Karpas-422 (cell line): ENCODE measurements at regions not wholly inside any gene's neighbourhood (a gene's known extent, or its start where the extent isn't known, plus 50 kb on each side); places are given as distances from the start of the nearest gene placed in this dataset.

Experiments
- DNase-seq: peaks from one replicate; pipeline ENCODE4 v3.0.0-alpha.2; 2015
- H2AFZ ChIP-seq: fragments of 200-600 bp; sonication (generic); 2 replicates; pipeline ENCODE4 v1.6.1; 2014; ENCODE audit warnings: antibody characterized with exemption, low read length, mixed read lengths
- H3K27ac ChIP-seq: fragments of 200-600 bp; sonication (generic); 2 replicates; pipeline ENCODE4 v1.5.1; 2014; ENCODE audit warnings: mild to moderate bottlenecking, low read length, moderate library complexity
- H3K27me3 ChIP-seq: fragments of 200-600 bp; sonication (generic); 2 replicates; pipeline ENCODE4 v1.6.1; 2014; ENCODE audit warnings: low read length, mixed read lengths
- H3K36me3 ChIP-seq: fragments of 200-600 bp; sonication (generic); 2 replicates; pipeline ENCODE4 v1.6.1; 2014; ENCODE audit warnings: low read length, mixed read lengths; ENCODE audit not compliant: insufficient read depth
- H3K4me1 ChIP-seq: fragments of 200-600 bp; sonication (generic); 2 replicates; pipeline ENCODE4 v1.6.1; 2014; ENCODE audit warnings: mild to moderate bottlenecking, low read length, mixed read lengths
- H3K4me2 ChIP-seq: fragments of 200-600 bp; sonication (generic); 2 replicates; pipeline ENCODE4 v1.6.1; 2014; ENCODE audit warnings: low read length, low read depth, mild to moderate bottlenecking; ENCODE audit not compliant: poor library complexity, severe bottlenecking
- H3K4me3 ChIP-seq: fragments of 200-600 bp; sonication (generic); 2 replicates; pipeline ENCODE4 v1.5.1; 2014; ENCODE audit warnings: mild to moderate bottlenecking, antibody characterized with exemption, low read length, mixed read lengths
- H3K79me2 ChIP-seq: fragments of 200-600 bp; sonication (generic); 2 replicates; pipeline ENCODE4 v1.6.1; 2014; ENCODE audit warnings: mild to moderate bottlenecking, low read length, mixed read lengths
- H3K9ac ChIP-seq: fragments of 200-600 bp; sonication (generic); 2 replicates; pipeline ENCODE4 v1.6.0; 2014; ENCODE audit warnings: low read length
- H3K9me2 ChIP-seq: fragments of 200-600 bp; sonication (generic), shearing (Covaris generic); replicated peaks from 2 replicates; pipeline ENCODE4 v1.6.0; 2014; ENCODE audit warnings: mild to moderate bottlenecking, low read length, moderate library complexity; ENCODE audit not compliant: insufficient read depth
- H3K9me3 ChIP-seq: fragments of 300-700, 200-600 bp; sonication (generic); 2 replicates; pipeline ENCODE4 v1.6.1; 2014; ENCODE audit warnings: low read length, mixed read lengths
- H4K20me1 ChIP-seq: fragments of 200-600 bp; sonication (generic); 2 replicates; pipeline ENCODE4 v1.6.1; 2014; ENCODE audit warnings: mild to moderate bottlenecking, antibody characterized with exemption, low read length, low read depth; ENCODE audit not compliant: insufficient read depth

- H3K9ac ChIP-seq, result no peak overlapping the region
- H3K9me3 ChIP-seq, result peaks cover 9% of the 10 kb centered on the region
- no peaks in the 10 kb centered on the region for H3K36me3 ChIP-seq
- peak overlapping the region; percentile 68; the same call in 1 of the 2 replicates for H2AFZ ChIP-seq
- no peaks in the 10 kb centered on the region for H3K27me3 ChIP-seq
- no peaks in the 10 kb centered on the region for H3K4me1 ChIP-seq
- no peak overlapping the region for H3K4me3 ChIP-seq
- no peak overlapping the region for H3K27ac ChIP-seq
- DNase-seq, result no peak
- H4K20me1 ChIP-seq, result no peaks in the 10 kb centered on the region
- no peaks in the 10 kb centered on the region for H3K79me2 ChIP-seq
- no peak overlapping the region for H3K4me2 ChIP-seq
- no peaks in the 10 kb centered on the region for H3K9me2 ChIP-seq
These were observed 1317.6 kb downstream of the PCDH9 start for GRCh38 chr13:65912516-65912915.

DNA sequence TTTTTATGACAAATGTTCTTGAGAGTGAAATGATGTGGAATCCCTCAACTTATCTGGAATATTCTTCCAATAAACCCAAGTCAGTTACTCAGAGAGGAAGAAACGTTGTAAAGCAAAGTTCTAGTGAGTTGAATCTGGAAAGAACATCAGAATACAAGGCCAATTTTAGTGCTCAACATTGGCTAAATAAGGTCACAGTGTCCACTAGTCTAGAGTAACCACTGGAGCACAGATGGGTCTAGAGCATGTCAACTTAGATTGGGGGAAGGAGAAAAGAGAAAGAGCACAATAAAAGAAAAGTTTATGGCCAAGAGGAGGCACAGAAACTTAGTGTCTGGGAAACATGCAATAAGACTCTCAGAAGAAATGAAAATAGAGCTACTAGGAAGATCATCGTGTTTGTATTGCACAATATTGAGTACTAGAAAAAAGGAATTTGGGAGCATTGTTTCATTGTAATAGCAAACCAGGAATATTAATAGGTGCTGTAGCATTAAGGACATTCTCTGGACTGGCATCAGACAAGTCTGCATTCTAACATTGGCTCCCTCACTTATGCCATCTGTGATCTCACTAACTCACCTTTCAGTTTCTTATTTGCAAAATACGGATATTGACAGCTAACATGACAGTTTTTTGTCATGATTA lies 1318.5 kb downstream of the PCDH9 start:
- H2AFZ ChIP-seq, result 0 out of 2 replicates have a peak overlapping the region, but pooled peaks have one; percentile 32

DNA sequence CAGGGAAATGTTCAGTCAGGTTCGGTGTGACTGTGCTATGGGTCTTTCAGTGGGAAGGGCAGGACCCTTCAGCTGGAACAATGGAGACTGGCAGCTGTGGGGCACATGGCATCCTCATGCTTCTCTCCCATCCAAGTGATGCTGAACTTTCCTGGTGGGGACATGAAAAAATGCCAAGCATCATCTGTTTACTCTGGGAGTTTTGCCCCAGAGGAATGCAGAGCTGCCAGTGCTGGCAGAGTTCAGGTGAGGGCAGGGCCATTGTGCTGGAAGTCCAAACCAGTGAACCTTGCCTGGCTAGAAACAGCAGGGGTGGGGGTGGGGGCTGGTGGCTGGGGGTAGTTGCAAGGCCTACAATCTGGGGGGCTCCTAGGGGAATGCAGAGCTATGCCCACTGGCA lies 1320.6 kb downstream of the PCDH9 start:
- Histone ChIP-seq H3K36me3 (no peaks in the 10 kb centered on the region), H4K20me1 (no peaks in the 10 kb centered on the region), H3K27ac (no peak overlapping the region), H3K4me1 (no peaks in the 10 kb centered on the region), H3K4me2 (no peak overlapping the region), H3K27me3 (no peaks in the 10 kb centered on the region), H3K79me2 (no peaks in the 10 kb centered on the region), H3K9me3 (peaks cover 24% of the 10 kb centered on the region), H3K4me3 (no peak overlapping the region), H3K9me2 (no peaks in the 10 kb centered on the region), H3K9ac (no peak overlapping the region), H2AFZ (no peak overlapping the region)
- no peak for DNase-seq

More for the DNA sequence above, 1318.5 kb downstream of the PCDH9 start:
- no peak overlapping the region for H3K27ac ChIP-seq
- H4K20me1 ChIP-seq, result no peaks in the 10 kb centered on the region
- H3K9me3 ChIP-seq, result peaks cover 12% of the 10 kb centered on the region
- no peak for DNase-seq
- no peaks in the 10 kb centered on the region for H3K4me1 ChIP-seq
- H3K4me3 ChIP-seq, result no peak overlapping the region
- H3K27me3 ChIP-seq, result no peaks in the 10 kb centered on the region
- no peaks in the 10 kb centered on the region for H3K9me2 ChIP-seq
- H3K9ac ChIP-seq, result no peak overlapping the region
- H3K4me2 ChIP-seq, result no peak overlapping the region
- no peaks in the 10 kb centered on the region for H3K36me3 ChIP-seq
- H3K79me2 ChIP-seq, result no peaks in the 10 kb centered on the region

- H3K4me2 ChIP-seq, result no peak overlapping the region
- no peaks in the 10 kb centered on the region for H3K9me2 ChIP-seq
- no peaks in the 10 kb centered on the region for H3K36me3 ChIP-seq
These were observed 1322.2 kb downstream of the PCDH9 start for GRCh38 chr13:65907666-65908525.

DNA sequence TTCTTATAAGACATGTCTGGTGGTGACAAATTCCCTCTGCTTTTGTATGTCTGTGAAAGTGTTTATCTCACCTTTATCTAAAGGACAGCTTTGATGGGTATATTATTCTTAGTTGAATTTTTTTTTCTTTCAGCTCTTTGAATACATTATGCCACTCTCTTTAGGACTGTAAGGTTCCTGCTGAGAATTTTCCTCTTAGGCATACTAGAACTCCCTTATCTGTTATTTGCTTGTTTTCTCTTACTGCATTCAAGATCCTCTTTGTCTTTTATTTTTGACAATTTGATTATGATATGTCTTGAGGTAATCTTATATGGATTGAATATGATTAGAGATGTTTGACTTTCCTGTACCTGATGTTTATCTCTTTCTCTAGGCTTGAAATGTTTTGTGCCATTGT lies 1328.4 kb downstream of the PCDH9 start:
- H3K9me2 ChIP-seq, result no peaks in the 10 kb centered on the region
- no peaks in the 10 kb centered on the region for H3K79me2 ChIP-seq
- H3K27me3 ChIP-seq, result no peaks in the 10 kb centered on the region
- DNase-seq, result no peak
- H2AFZ ChIP-seq, result no peak overlapping the region
- H3K27ac ChIP-seq, result no peak overlapping the region
- no peak overlapping the region for H3K4me2 ChIP-seq
- no peak overlapping the region for H3K4me3 ChIP-seq
- no peaks in the 10 kb centered on the region for H4K20me1 ChIP-seq
- H3K4me1 ChIP-seq, result no peaks in the 10 kb centered on the region
- peaks cover 26% of the 10 kb centered on the region for H3K9me3 ChIP-seq
- H3K36me3 ChIP-seq, result no peaks in the 10 kb centered on the region
- H3K9ac ChIP-seq, result no peak overlapping the region

More at GRCh38 chr13:65907666-65908525, 1322.2 kb downstream of the PCDH9 start:
- Histone ChIP-seq H2AFZ (no peak overlapping the region), H3K9me3 (peaks cover 26% of the 10 kb centered on the region), H3K27me3 (no peaks in the 10 kb centered on the region), H4K20me1 (no peaks in the 10 kb centered on the region), H3K4me3 (no peak overlapping the region), H3K79me2 (no peaks in the 10 kb centered on the region), H3K27ac (no peak overlapping the region), H3K4me1 (no peaks in the 10 kb centered on the region), H3K9ac (no peak overlapping the region)
- no peak for DNase-seq

DNA sequence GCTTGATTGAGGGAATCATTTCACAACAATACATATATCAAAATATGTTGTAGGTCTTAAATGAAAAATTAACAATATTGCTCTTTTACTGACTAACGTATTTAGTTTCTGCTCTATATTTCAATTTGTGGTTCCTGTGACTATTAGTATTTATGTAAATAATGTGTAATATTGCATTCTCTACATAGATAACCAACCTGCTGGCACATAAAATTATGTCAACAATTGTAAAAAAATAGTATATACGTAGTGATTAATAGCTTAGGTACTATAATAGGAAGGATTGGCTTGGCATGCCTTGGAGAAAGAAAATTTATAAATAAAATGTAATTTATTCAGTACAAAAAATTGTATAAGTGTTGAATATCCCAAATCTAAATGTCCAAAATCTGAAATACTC lies 1336.1 kb downstream of the PCDH9 start:
- no peaks in the 10 kb centered on the region for H3K79me2 ChIP-seq
- H3K4me3 ChIP-seq, result no peak overlapping the region
- H2AFZ ChIP-seq, result no peak overlapping the region
- DNase-seq, result no peak
- no peaks in the 10 kb centered on the region for H3K36me3 ChIP-seq
- no peak overlapping the region for H3K4me2 ChIP-seq
- no peaks in the 10 kb centered on the region for H3K4me1 ChIP-seq
- H3K9me3 ChIP-seq, result no peaks in the 10 kb centered on the region
- no peak overlapping the region for H3K9ac ChIP-seq
- H4K20me1 ChIP-seq, result no peaks in the 10 kb centered on the region
- H3K27ac ChIP-seq, result no peak overlapping the region
- no peaks in the 10 kb centered on the region for H3K27me3 ChIP-seq
- H3K9me2 ChIP-seq, result no peaks in the 10 kb centered on the region

DNA sequence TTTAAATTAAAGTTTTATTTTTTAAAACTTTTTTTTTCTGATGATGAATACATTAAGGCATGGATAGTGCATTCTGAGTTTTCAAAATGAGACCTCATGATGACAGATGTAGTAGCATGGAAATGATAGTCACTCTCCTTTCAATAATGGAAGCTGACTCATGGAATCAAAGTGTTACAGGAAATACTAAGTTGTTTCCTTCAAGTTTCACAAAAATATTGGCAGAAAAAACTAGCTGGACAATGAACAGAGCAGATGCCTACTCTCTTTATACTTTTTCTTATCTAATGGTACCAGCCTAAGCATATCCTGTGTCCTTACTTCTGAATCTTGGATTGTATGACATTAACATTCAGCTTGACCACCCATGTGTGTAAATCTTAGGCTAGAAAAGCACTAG lies 1337.3 kb downstream of the PCDH9 start:
- H3K4me2 ChIP-seq, result no peak overlapping the region
- H2AFZ ChIP-seq, result no peak overlapping the region
- H3K36me3 ChIP-seq, result no peaks in the 10 kb centered on the region
- H3K27me3 ChIP-seq, result no peaks in the 10 kb centered on the region
- H3K4me1 ChIP-seq, result no peaks in the 10 kb centered on the region
- H3K9ac ChIP-seq, result no peak overlapping the region
- no peaks in the 10 kb centered on the region for H3K9me3 ChIP-seq
- H4K20me1 ChIP-seq, result no peaks in the 10 kb centered on the region
- H3K9me2 ChIP-seq, result no peaks in the 10 kb centered on the region
- no peak overlapping the region for H3K27ac ChIP-seq
- H3K4me3 ChIP-seq, result no peak overlapping the region
- H3K79me2 ChIP-seq, result no peaks in the 10 kb centered on the region
- no peak for DNase-seq

- no peak overlapping the region for H2AFZ ChIP-seq
- H4K20me1 ChIP-seq, result no peaks in the 10 kb centered on the region
- no peak overlapping the region for H3K9ac ChIP-seq
- H3K4me3 ChIP-seq, result no peak overlapping the region
- H3K36me3 ChIP-seq, result no peaks in the 10 kb centered on the region
- no peaks in the 10 kb centered on the region for H3K9me2 ChIP-seq
- no peaks in the 10 kb centered on the region for H3K27me3 ChIP-seq
- H3K4me2 ChIP-seq, result no peak overlapping the region
- H3K4me1 ChIP-seq, result no peaks in the 10 kb centered on the region
- H3K27ac ChIP-seq, result no peak overlapping the region
- no peak for DNase-seq
- H3K79me2 ChIP-seq, result no peaks in the 10 kb centered on the region
- no peaks in the 10 kb centered on the region for H3K9me3 ChIP-seq
These were observed 1340.8 kb downstream of the PCDH9 start for GRCh38 chr13:65889368-65889767.
